ENCODE measurements at regions not wholly inside any gene's neighbourhood (a gene's known extent, or its start where the extent isn't known, plus 50 kb on each side); places are given as distances from the start of the nearest gene placed in this dataset.

GRCh38 chrX:3529466-3530010, 183.1 kb upstream of the MXRA5 start:
- Histone ChIP-seq H2BK120ac (replicated peaks; ENCODE audit: low read depth, low read length) (no peak overlapping the region), H4K5ac (ENCODE audit: insufficient read length, low read depth, low read length) (no peak overlapping the region), H2AK5ac (ENCODE audit: low read depth, low read length) (no peak overlapping the region), H3K14ac (ENCODE audit: insufficient read length) (no peak overlapping the region), H2BK12ac (ENCODE audit: low read depth, low read length) (no peak overlapping the region), H3K23me2 (ENCODE audit: low read depth, low read length) (no peaks in the 10 kb centered on the region; the same call in 1 of the 2 replicates), H3K18ac (ENCODE audit: extremely low read depth, low read length) (no peak overlapping the region), H2BK5ac (ENCODE audit: low read depth, low read length) (no peak overlapping the region), H3K4me2 (ENCODE audit: insufficient read depth in 1 of 2, low read depth in 2 of 2, low read length in 2 of 2) (no peak overlapping the region), H2AFZ (ENCODE audit: low read length) (no peak overlapping the region), H3K56ac (replicated peaks; ENCODE audit: insufficient read length, low read depth, low read length) (no peak overlapping the region), H4K91ac (replicated peaks; ENCODE audit: insufficient read length, low read length) (no peak overlapping the region), H2BK15ac (ENCODE audit: low read length) (no peak overlapping the region), H2BK20ac (ENCODE audit: low read length) (no peak overlapping the region), H3K4ac (replicated peaks; ENCODE audit: insufficient read length, low read depth, low read length) (no peak overlapping the region), H4K8ac (ENCODE audit: extremely low read depth, insufficient read depth, low read length) (no peak overlapping the region), H3K27me3 (replicated peaks in 1 of 4; ENCODE audit: control insufficient read depth in 3 of 4, extremely low read depth in 1 of 4, insufficient read depth in 3 of 4, low read length in 3 of 4) (no peaks in the 10 kb centered on the region), H3K27ac (ENCODE audit: low read depth, low read length) (no peak overlapping the region), H3K9ac (replicated peaks in 1 of 4; ENCODE audit: extremely low read depth in 1 of 4, low read depth in 3 of 4, low read length in 3 of 4) (no peak overlapping the region), H3K4me1 (replicated peaks in 1 of 4; ENCODE audit: control insufficient read depth in 3 of 4, insufficient read depth in 4 of 4, low read length in 3 of 4) (peaks cover 0 to 3% (median 2%) of the 10 kb centered on the region in 4 experiments; a peak in 4 of 7 replicates), H3K9me3 (ENCODE audit: insufficient read depth in 2 of 2, low read depth in 1 of 2, low read length in 1 of 2) (no peaks in the 10 kb centered on the region), H3K79me2 (ENCODE audit: control insufficient read depth in 1 of 2, insufficient read depth in 2 of 2, low read length in 2 of 2) (no peaks in the 10 kb centered on the region), H3K79me1 (ENCODE audit: low read depth, low read length) (no peaks in the 10 kb centered on the region), H3K36me3 (ENCODE audit: control insufficient read depth in 2 of 4, insufficient read depth in 4 of 4, low read length in 3 of 4) (no peaks in the 10 kb centered on the region), H3K23ac (ENCODE audit: insufficient read length) (no peak overlapping the region), H3K4me3 (ENCODE audit: extremely low read depth in 1 of 4, insufficient read depth in 2 of 4, low read depth in 3 of 4, low read length in 4 of 4) (no peak overlapping the region), H4K20me1 (replicated peaks in 1 of 2; ENCODE audit: control insufficient read depth in 1 of 2, insufficient read depth in 2 of 2, low read length in 2 of 2) (no peaks in the 10 kb centered on the region)
- ChIA-PET CTCF (ENCODE audit: partially characterized antibody) (no interaction called here), POLR2A (ENCODE audit: partially characterized antibody) (no interaction called here)
- WGBS, 2 experiments (ENCODE audit: extremely low coverage in 1 of 2, insufficient coverage in 1 of 2, insufficient read length in 1 of 2, insufficient replicate concordance in 2 of 2, low coverage in 1 of 2, low lambda C conversion rate in 2 of 2, missing lambda C conversion rate in 1 of 2): 73% methylated on average over 5 of the region's 5 CpGs; no CpG with 5 or more reads in 1 of the 2 experiments
- DNase-seq (ENCODE audit: low read depth in 1 of 2, low spot score in 2 of 2): no peak
- TF ChIP-seq TAF7 (optimal IDR thresholded peaks at IDR 0.05; ENCODE audit: borderline replicate concordance, low read depth, low read length) (no peak), NANOG (IDR thresholded peaks at IDR 0.05; ENCODE audit: insufficient read depth, low read depth, low read length, poor library complexity, severe bottlenecking) (no peak), GABPA (IDR thresholded peaks at IDR 0.05; ENCODE audit: borderline replicate concordance, insufficient read depth, low read length) (no peak), CTBP2 (IDR thresholded peaks at IDR 0.05; ENCODE audit: borderline replicate concordance, insufficient read depth, insufficient read length, low read length) (no peak), CBX5 (IDR thresholded peaks at IDR 0.05; ENCODE audit: low read depth, low read length) (no peak)
- TF ChIP-seq, protein P1, sequence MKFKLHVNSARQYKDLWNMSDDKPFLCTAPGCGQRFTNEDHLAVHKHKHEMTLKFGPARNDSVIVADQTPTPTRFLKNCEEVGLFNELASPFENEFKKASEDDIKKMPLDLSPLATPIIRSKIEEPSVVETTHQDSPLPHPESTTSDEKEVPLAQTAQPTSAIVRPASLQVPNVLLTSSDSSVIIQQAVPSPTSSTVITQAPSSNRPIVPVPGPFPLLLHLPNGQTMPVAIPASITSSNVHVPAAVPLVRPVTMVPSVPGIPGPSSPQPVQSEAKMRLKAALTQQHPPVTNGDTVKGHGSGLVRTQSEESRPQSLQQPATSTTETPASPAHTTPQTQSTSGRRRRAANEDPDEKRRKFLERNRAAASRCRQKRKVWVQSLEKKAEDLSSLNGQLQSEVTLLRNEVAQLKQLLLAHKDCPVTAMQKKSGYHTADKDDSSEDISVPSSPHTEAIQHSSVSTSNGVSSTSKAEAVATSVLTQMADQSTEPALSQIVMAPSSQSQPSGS (IDR thresholded peaks at IDR 0.05; ENCODE audit: low read length): no peak
- peak; percentile 7 for FAIRE-seq

All from H1 (cell line).